K562 (cell line): ENCODE measurements at regions not wholly inside any gene's neighbourhood (a gene's known extent, or its start where the extent isn't known, plus 50 kb on each side); places are given as distances from the start of the nearest gene placed in this dataset.

Experiments used
- ATAC-seq: fragments of 200-7000 bp; cut with Tn5 transposase; 3 replicates; pipeline ENCODE4 v1.9.1; 2020; ENCODE audit warnings: moderate library complexity
- BruUV-seq: library from RNA; stranded (reverse); fragments of 400-500 nt; replicated peaks from 2 replicates; lab custom pipeline; 2021; lab: Mats Ljungman, UMichigan
- CTCF ChIA-PET: fragments of 300-600 bp; formaldehyde crosslinking; extraction: SDS; loops from one replicate; lab custom pipeline; 2021; ENCODE audit warnings: low intra/inter-chr PET ratio; lab: Yijun Ruan, JAX
- POLR2A ChIA-PET: fragments of 300-600, 350-650 bp; sonication (Branson Sonifier 250); formaldehyde crosslinking; extraction: SDS; loops from one replicate; lab custom pipeline; 2021; ENCODE audit warnings: antibody characterized with exemption, inconsistent platforms; lab: Yijun Ruan, JAX
- DNase-seq, 4 experiments: peaks; one replicate each; pipeline versions ENCODE4 v3.0.0 to v3.0.0-alpha.2; 2011 to 2018; ENCODE audit warnings: low spot score in 3 of 4, mixed read lengths in 3 of 4; ENCODE audit errors: extremely low read depth in 1 of 4
- FAIRE-seq: peaks from 2 replicates; lab custom pipeline; 2011; peaks lifted over from hg19 to GRCh38; lab: Jason Lieb, UNC
- H2AFZ ChIP-seq: 2 replicates; pipeline ENCODE4 v1.6.0; 2011; ENCODE audit warnings: low read depth, low read length, control low read depth, inconsistent platforms
- H3K27ac ChIP-seq: fragments of 200-600 bp; 3 replicates; pipeline ENCODE4 v1.8.0; 2011; ENCODE audit warnings: low read depth, mild to moderate bottlenecking, control low read depth, inconsistent platforms, low read length, moderate library complexity, mixed read lengths; ENCODE audit errors: extremely low read depth
- H3K27me3 ChIP-seq, 2 experiments: fragments of 300-600 bp in 1 of 2; 2 replicates in 1 of 2; 3 replicates in 1 of 2; pipeline versions ENCODE4 v1.6.0 to v1.8.0; 2011; ENCODE audit warnings: inconsistent platforms in 2 of 2, low read length in 2 of 2, mild to moderate bottlenecking in 1 of 2, mixed read lengths in 1 of 2, moderate library complexity in 1 of 2; ENCODE audit not compliant: control insufficient read depth in 2 of 2, insufficient read depth in 2 of 2
- H3K36me3 ChIP-seq: fragments of 300-600 bp; 3 replicates; pipeline ENCODE4 v1.8.0; 2011; ENCODE audit warnings: mild to moderate bottlenecking, low read length, inconsistent platforms; ENCODE audit not compliant: control insufficient read depth, insufficient read depth
- H3K4me1 ChIP-seq, 2 experiments: fragments of 200-600 bp in 1 of 2; replicated peaks in 1 of 2; 2 replicates in 1 of 2; 3 replicates in 1 of 2; pipeline versions ENCODE4 v1.5.1 to v1.8.0; 2011; ENCODE audit warnings: inconsistent platforms in 2 of 2, low read length in 2 of 2, mild to moderate bottlenecking in 1 of 2, mixed read lengths in 1 of 2, moderate library complexity in 1 of 2; ENCODE audit not compliant: control insufficient read depth in 2 of 2, insufficient read depth in 2 of 2
- H3K4me2 ChIP-seq: 2 replicates; pipeline ENCODE4 v1.6.1; 2011; ENCODE audit warnings: low read length, control low read depth, inconsistent platforms, mixed read lengths; ENCODE audit not compliant: insufficient read depth
- H3K4me3 ChIP-seq: fragments of 200-600 bp; sonication (generic), shearing (Covaris generic); 2 replicates; pipeline ENCODE4 v1.5.1; 2016; ENCODE audit warnings: control low read depth, inconsistent platforms
- H3K79me2 ChIP-seq: fragments of 200-600 bp; 3 replicates; pipeline ENCODE4 v1.8.0; 2011; ENCODE audit warnings: low read length, inconsistent platforms; ENCODE audit not compliant: control insufficient read depth, insufficient read depth
- H3K9ac ChIP-seq, 2 experiments: 2 replicates each; pipeline versions ENCODE4 v1.6.0 to v1.6.1; 2011; ENCODE audit warnings: low read depth in 2 of 2, low read length in 2 of 2, control low read depth in 1 of 2, inconsistent platforms in 1 of 2, mild to moderate bottlenecking in 1 of 2, mixed read lengths in 1 of 2; ENCODE audit not compliant: insufficient read depth in 1 of 2
- H3K9me1 ChIP-seq: one replicate; pipeline ENCODE4 v1.6.0; 2011; ENCODE audit warnings: inconsistent platforms, mild to moderate bottlenecking, low read length, moderate library complexity; ENCODE audit not compliant: control insufficient read depth, insufficient read depth
- H3K9me3 ChIP-seq: replicated peaks from 2 replicates; pipeline ENCODE4 v1.5.1; 2011; ENCODE audit warnings: low read depth, low read length, inconsistent platforms; ENCODE audit not compliant: control insufficient read depth, insufficient read depth
- H4K20me1 ChIP-seq: replicated peaks from 2 replicates; pipeline ENCODE4 v1.6.1; 2011; ENCODE audit warnings: low read length, inconsistent platforms, mixed read lengths; ENCODE audit not compliant: control insufficient read depth, insufficient read depth
- CAMTA2 ChIP-seq: fragments of 250-450 bp; sonication (Bioruptor Pico); conservative IDR thresholded peaks from 2 replicates; pipeline ENCODE4 v1.5.1; 2022
- CGGBP1 ChIP-seq: fragments of 250-450 bp; sonication (Bioruptor Pico); IDR thresholded peaks from 2 replicates; pipeline ENCODE4 v1.9.0; 2021; ENCODE audit warnings: mild to moderate bottlenecking
- CREM ChIP-seq: IDR thresholded peaks from 2 replicates; pipeline ENCODE4 v1.6.1; 2014; ENCODE audit warnings: antibody characterized with exemption, low read depth
- ESRRB ChIP-seq: fragments of 250-450 bp; sonication (Bioruptor Pico); IDR thresholded peaks from 2 replicates; pipeline ENCODE4 v1.5.0; 2020; ENCODE audit warnings: mild to moderate bottlenecking, moderate library complexity, borderline replicate concordance
- POLR2A ChIP-seq: fragments of 450-650 bp; conservative IDR thresholded peaks from 2 replicates; pipeline ENCODE4 v1.6.1; 2016
- TCF3 ChIP-seq: sonication (generic); formaldehyde crosslinking; IDR thresholded peaks from 2 replicates; pipeline ENCODE4 v1.4.0; 2020; ENCODE audit warnings: mild to moderate bottlenecking, missing genetic modification reagents
- ZC3H4 ChIP-seq: sonication (generic); formaldehyde crosslinking; IDR thresholded peaks from 2 replicates; pipeline ENCODE4 v1.9.0; 2021; ENCODE audit warnings: missing genetic modification reagents, borderline replicate concordance
- ZKSCAN3 ChIP-seq: fragments of 250-450 bp; sonication (Bioruptor Pico); IDR thresholded peaks from 2 replicates; pipeline ENCODE4 v1.4.0; 2020
- ZNF124 ChIP-seq: sonication (generic); formaldehyde crosslinking; IDR thresholded peaks from 2 replicates; pipeline ENCODE4 v1.8.1; 2022; ENCODE audit warnings: missing genetic modification reagents
- ZNF23 ChIP-seq: fragments of 250-450 bp; sonication (Bioruptor Pico); IDR thresholded peaks from 2 replicates; pipeline ENCODE4 v1.4.0; 2020; ENCODE audit warnings: mild to moderate bottlenecking
- WGBS: fragments of 100-300 bp; shearing (Covaris generic); methylation state at CpG from one replicate; pipeline ENCODE4 v1.1.6; 2016; ENCODE audit warnings: low coverage, mixed read lengths; ENCODE audit not compliant: insufficient coverage; ENCODE audit errors: missing lambda C conversion rate; 5-methylcytosine and 5-hydroxymethylcytosine counted together
- in situ Hi-C: fragments of 300-500 bp; cut with MboI; formaldehyde crosslinking; loops from 4 replicates; pipeline ENCODE4 v1.15.0; 2018; ENCODE audit warnings: inconsistent platforms, mixed read lengths
- intact Hi-C: fragments of 100-400 bp; cut with micrococcal nuclease; formaldehyde crosslinking; loops from 2 replicates; pipeline ENCODE4 v1.14.2; 2022
- TF ChIP-seq, protein P1 (sequence below): fragments of 450-650 bp; conservative IDR thresholded peaks from 2 replicates; pipeline ENCODE4 v1.6.1; 2016; ENCODE audit warnings: missing genetic modification characterization, low read depth, mild to moderate bottlenecking, control low read depth, missing compliant biosample characterization

DNA sequence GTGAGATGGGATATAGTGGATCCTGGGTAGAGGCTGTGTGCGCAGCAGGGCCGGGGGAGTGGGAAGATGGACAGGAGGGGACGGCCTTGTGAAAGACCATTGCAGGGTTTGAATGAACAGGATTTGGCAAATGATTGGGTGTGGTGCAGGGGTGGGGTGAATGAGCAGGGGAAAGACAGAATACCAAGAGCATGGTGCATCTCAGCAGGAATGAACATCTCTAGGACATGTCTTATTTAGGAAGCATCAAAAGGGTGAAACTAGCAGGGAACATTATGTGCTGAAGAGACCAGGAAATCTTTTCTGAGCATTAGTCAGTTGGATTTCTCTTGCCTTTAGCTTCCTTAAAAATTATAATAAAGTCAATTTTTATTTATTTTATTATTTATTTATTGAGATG lies 60.6 kb upstream of the SLC2A1 start:
- Histone ChIP-seq H3K9me1 (no peaks in the 10 kb centered on the region), H3K4me3 (no peak overlapping the region), H3K9ac (no peak overlapping the region), H3K4me1 (peaks cover 5% of the 10 kb centered on the region in 2 experiments; a peak in 4 of 5 replicates), H3K27ac (no peak overlapping the region), H2AFZ (no peak overlapping the region), H3K36me3 (no peaks in the 10 kb centered on the region), H3K4me2 (no peak overlapping the region)
- in situ Hi-C loops = no loop called here
- FAIRE-seq = no peak
- TF ChIP-seq, protein P1, sequence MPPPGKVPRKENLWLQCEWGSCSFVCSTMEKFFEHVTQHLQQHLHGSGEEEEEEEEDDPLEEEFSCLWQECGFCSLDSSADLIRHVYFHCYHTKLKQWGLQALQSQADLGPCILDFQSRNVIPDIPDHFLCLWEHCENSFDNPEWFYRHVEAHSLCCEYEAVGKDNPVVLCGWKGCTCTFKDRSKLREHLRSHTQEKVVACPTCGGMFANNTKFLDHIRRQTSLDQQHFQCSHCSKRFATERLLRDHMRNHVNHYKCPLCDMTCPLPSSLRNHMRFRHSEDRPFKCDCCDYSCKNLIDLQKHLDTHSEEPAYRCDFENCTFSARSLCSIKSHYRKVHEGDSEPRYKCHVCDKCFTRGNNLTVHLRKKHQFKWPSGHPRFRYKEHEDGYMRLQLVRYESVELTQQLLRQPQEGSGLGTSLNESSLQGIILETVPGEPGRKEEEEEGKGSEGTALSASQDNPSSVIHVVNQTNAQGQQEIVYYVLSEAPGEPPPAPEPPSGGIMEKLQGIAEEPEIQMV (tag) = no peak
- TF ChIP-seq TCF3 (CRISPR knock-in tag) = no peak
- no peak for TF ChIP-seq ZNF23 (CRISPR knock-in tag)
- no peak for TF ChIP-seq ZKSCAN3 (CRISPR knock-in tag)
- TF ChIP-seq CREM = no peak
- no peak for TF ChIP-seq ZC3H4
- TF ChIP-seq CAMTA2 (CRISPR knock-in tag) = no peak
- no peak for TF ChIP-seq ESRRB (CRISPR knock-in tag)
- no peak for TF ChIP-seq CGGBP1 (CRISPR knock-in tag)
- TF ChIP-seq ZNF124 (CRISPR knock-in tag) = no peak
- no peak for TF ChIP-seq POLR2A
- TF ChIP-seq, all 486 proteins: peak for 0
- intact Hi-C loops = no loop called here
- no TSS peak for BruUV-seq
- ATAC-seq = no peak
- DNase-seq = no peak
- H4K20me1 ChIP-seq = no peaks in the 10 kb centered on the region
- ChIA-PET CTCF (no interaction called here), POLR2A (no interaction called here)
- no peaks in the 10 kb centered on the region for H3K9me3 ChIP-seq
- H3K27me3 ChIP-seq = peaks cover 30 to 65% of the 10 kb centered on the region in 2 experiments
- WGBS = 26% methylated on average over 3 of the region's 3 CpGs
- H3K79me2 ChIP-seq = no peaks in the 10 kb centered on the region
